Panc1 (cell line): ENCODE measurements at regions not wholly inside any gene's neighbourhood (a gene's known extent, or its start where the extent isn't known, plus 50 kb on each side); places are given as distances from the start of the nearest gene placed in this dataset.
"Not testable (repeated sequence)": the region's sequence is repeated elsewhere in the genome, so short reads cannot be mapped to it uniquely, and the experiment has no call there.

ENCODE experiments used
- TF ChIP-seq, protein P1 (sequence below): fragments of 450-650 bp; IDR thresholded peaks from 2 replicates; pipeline ENCODE4 v1.5.1; 2017; ENCODE audit warnings: mild to moderate bottlenecking
- TF ChIP-seq, protein P2 (sequence below), 2 experiments: IDR thresholded peaks; 2 replicates each; pipeline ENCODE4 v1.6.1; 2011 to 2012; ENCODE audit warnings: low read depth in 2 of 2, control low read depth in 1 of 2, low read length in 1 of 2, mild to moderate bottlenecking in 1 of 2, moderate library complexity in 1 of 2; ENCODE audit not compliant: insufficient read depth in 1 of 2

DNA sequence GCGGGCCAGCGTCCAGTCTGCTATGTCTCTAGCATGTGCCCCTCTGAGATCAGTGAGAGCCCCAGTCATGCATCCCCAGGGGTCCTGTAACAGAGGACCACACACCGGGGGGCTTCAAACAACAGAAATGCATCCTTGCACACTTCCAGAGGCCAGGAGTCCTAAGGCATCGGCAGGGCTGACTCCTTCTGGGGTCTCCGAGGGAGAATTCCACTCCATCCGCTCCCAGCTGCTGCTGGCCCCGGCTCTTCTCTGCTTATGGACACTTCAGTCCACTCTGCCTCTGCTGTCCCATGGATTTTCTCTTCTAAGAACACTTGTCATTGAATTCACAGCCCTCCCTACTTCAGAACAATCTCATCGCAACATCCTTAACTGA lies 157.6 kb downstream of the NPIPB11 start:
- TF ChIP-seq, protein P1, sequence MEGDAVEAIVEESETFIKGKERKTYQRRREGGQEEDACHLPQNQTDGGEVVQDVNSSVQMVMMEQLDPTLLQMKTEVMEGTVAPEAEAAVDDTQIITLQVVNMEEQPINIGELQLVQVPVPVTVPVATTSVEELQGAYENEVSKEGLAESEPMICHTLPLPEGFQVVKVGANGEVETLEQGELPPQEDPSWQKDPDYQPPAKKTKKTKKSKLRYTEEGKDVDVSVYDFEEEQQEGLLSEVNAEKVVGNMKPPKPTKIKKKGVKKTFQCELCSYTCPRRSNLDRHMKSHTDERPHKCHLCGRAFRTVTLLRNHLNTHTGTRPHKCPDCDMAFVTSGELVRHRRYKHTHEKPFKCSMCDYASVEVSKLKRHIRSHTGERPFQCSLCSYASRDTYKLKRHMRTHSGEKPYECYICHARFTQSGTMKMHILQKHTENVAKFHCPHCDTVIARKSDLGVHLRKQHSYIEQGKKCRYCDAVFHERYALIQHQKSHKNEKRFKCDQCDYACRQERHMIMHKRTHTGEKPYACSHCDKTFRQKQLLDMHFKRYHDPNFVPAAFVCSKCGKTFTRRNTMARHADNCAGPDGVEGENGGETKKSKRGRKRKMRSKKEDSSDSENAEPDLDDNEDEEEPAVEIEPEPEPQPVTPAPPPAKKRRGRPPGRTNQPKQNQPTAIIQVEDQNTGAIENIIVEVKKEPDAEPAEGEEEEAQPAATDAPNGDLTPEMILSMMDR, result not testable (repeated sequence)
- TF ChIP-seq, protein P2, sequence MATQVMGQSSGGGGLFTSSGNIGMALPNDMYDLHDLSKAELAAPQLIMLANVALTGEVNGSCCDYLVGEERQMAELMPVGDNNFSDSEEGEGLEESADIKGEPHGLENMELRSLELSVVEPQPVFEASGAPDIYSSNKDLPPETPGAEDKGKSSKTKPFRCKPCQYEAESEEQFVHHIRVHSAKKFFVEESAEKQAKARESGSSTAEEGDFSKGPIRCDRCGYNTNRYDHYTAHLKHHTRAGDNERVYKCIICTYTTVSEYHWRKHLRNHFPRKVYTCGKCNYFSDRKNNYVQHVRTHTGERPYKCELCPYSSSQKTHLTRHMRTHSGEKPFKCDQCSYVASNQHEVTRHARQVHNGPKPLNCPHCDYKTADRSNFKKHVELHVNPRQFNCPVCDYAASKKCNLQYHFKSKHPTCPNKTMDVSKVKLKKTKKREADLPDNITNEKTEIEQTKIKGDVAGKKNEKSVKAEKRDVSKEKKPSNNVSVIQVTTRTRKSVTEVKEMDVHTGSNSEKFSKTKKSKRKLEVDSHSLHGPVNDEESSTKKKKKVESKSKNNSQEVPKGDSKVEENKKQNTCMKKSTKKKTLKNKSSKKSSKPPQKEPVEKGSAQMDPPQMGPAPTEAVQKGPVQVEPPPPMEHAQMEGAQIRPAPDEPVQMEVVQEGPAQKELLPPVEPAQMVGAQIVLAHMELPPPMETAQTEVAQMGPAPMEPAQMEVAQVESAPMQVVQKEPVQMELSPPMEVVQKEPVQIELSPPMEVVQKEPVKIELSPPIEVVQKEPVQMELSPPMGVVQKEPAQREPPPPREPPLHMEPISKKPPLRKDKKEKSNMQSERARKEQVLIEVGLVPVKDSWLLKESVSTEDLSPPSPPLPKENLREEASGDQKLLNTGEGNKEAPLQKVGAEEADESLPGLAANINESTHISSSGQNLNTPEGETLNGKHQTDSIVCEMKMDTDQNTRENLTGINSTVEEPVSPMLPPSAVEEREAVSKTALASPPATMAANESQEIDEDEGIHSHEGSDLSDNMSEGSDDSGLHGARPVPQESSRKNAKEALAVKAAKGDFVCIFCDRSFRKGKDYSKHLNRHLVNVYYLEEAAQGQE (IDR thresholded peaks at IDR 0.05; ENCODE audit: insufficient read depth in 1 of 2, low read depth in 2 of 2, low read length in 1 of 2), result not testable (repeated sequence)
